ENCODE measurements at regions not wholly inside any gene's neighbourhood (a gene's known extent, or its start where the extent isn't known, plus 50 kb on each side); places are given as distances from the start of the nearest gene placed in this dataset.

- DNase-seq: no peak
Measured at GRCh38 chr12:59929110-59929509, 333.3 kb downstream of the SLC16A7 start.

GRCh38 chr12:59934486-59934885, 338.7 kb downstream of the SLC16A7 start:
- no peak for DNase-seq

- no peak for DNase-seq
Measured at GRCh38 chr12:59936534-59936933, 340.7 kb downstream of the SLC16A7 start.

- DNase-seq: no peak
Measured at GRCh38 chr12:59937148-59937547, 341.3 kb downstream of the SLC16A7 start.

- no peak for DNase-seq
Measured at GRCh38 chr12:59938190-59938962, 342.5 kb downstream of the SLC16A7 start.

- no peak for DNase-seq
Measured at GRCh38 chr12:59940631-59941342, 345.0 kb downstream of the SLC16A7 start.

- no peak for DNase-seq
Measured at GRCh38 chr12:59941461-59941860, 345.6 kb downstream of the SLC16A7 start.

- DNase-seq: no peak
Measured at GRCh38 chr12:59944177-59944576, 348.3 kb downstream of the SLC16A7 start.

- no peak for DNase-seq
Measured at GRCh38 chr12:59946635-59947034, 350.8 kb downstream of the SLC16A7 start.

- DNase-seq: no peak
Measured at GRCh38 chr12:59963546-59963945, 367.7 kb downstream of the SLC16A7 start.

GRCh38 chr12:59972905-59973304, 377.1 kb downstream of the SLC16A7 start:
- no peak for DNase-seq

- DNase-seq: no peak
Measured at GRCh38 chr12:59973515-59973914, 377.7 kb downstream of the SLC16A7 start.

GRCh38 chr12:59977779-59978178, 381.9 kb downstream of the SLC16A7 start:
- DNase-seq: no peak

GRCh38 chr12:59980476-59980875, 384.6 kb downstream of the SLC16A7 start:
- DNase-seq: no peak

- no peak for DNase-seq
Measured at GRCh38 chr12:59999291-59999690, 403.5 kb downstream of the SLC16A7 start.

- no peak for DNase-seq
Measured at GRCh38 chr12:60010486-60010885, 414.7 kb downstream of the SLC16A7 start.

GRCh38 chr12:60012659-60013058, 416.8 kb downstream of the SLC16A7 start:
- no peak for DNase-seq

- no peak for DNase-seq
Measured at GRCh38 chr12:60014436-60014835, 418.6 kb downstream of the SLC16A7 start.

- no peak for DNase-seq
Measured at GRCh38 chr12:60020068-60020467, 424.2 kb downstream of the SLC16A7 start.

- no peak for DNase-seq
Measured at GRCh38 chr12:60021235-60021634, 425.4 kb downstream of the SLC16A7 start.

- no peak for DNase-seq
Measured at GRCh38 chr12:60027266-60027665, 431.4 kb downstream of the SLC16A7 start.

GRCh38 chr12:60034147-60034546, 438.3 kb downstream of the SLC16A7 start:
- no peak for DNase-seq

GRCh38 chr12:60035835-60036234, 440.0 kb downstream of the SLC16A7 start:
- no peak for DNase-seq

GRCh38 chr12:60042835-60043234, 447.0 kb downstream of the SLC16A7 start:
- DNase-seq: no peak
